PC-9 (cell line): ENCODE measurements at regions not wholly inside any gene's neighbourhood (a gene's known extent, or its start where the extent isn't known, plus 50 kb on each side); places are given as distances from the start of the nearest gene placed in this dataset.
A peak's percentile ranks its signal among the peaks of the same experiment; 100 is the strongest.

Experiments
- BruUV-seq: library from RNA; stranded (reverse); fragments of 400-500 nt; replicated peaks from 2 replicates; lab custom pipeline; 2021; lab: Mats Ljungman, UMichigan
- CTCF ChIA-PET: fragments of 300-600 bp; sonication (Branson Sonifier 250); formaldehyde crosslinking; loops from one replicate; lab custom pipeline; 2022; ENCODE audit warnings: antibody characterized with exemption; lab: Charles Lee
- POLR2A ChIA-PET: fragments of 300-600 bp; sonication (Branson Sonifier 250); formaldehyde crosslinking; loops from one replicate; lab custom pipeline; 2022; ENCODE audit warnings: antibody characterized with exemption; ENCODE audit not compliant: unreplicated experiment; lab: Charles Lee
- DNase-seq, 2 experiments: peaks; one replicate each; pipeline versions ENCODE4 v3.0.0 to v3.0.0-alpha.2; 2015 to 2022; ENCODE audit warnings: mixed read lengths in 1 of 2
- H2AFZ ChIP-seq: fragments of 200-600 bp; sonication (generic); 2 replicates; pipeline ENCODE4 v1.8.1; 2017; ENCODE audit warnings: antibody characterized with exemption
- H3F3A ChIP-seq: fragments of 200-600 bp; sonication (generic); 2 replicates; pipeline ENCODE4 v1.8.1; 2017; ENCODE audit warnings: antibody characterized with exemption, mild to moderate bottlenecking, low read depth; ENCODE audit not compliant: insufficient read depth
- H3K27ac ChIP-seq: fragments of 200-600 bp; sonication (generic); 2 replicates; pipeline ENCODE4 v1.6.1; 2016; ENCODE audit warnings: mixed run types
- H3K27me3 ChIP-seq: fragments of 200-600 bp; sonication (generic); 2 replicates; pipeline ENCODE4 v1.6.1; 2016; ENCODE audit warnings: low read depth, mixed run types; ENCODE audit not compliant: insufficient read depth
- H3K36me3 ChIP-seq: fragments of 200-600 bp; sonication (generic); 2 replicates; pipeline ENCODE4 v1.6.1; 2016; ENCODE audit warnings: low read depth, mixed run types
- H3K4me1 ChIP-seq: fragments of 200-600 bp; sonication (generic); replicated peaks from 2 replicates; pipeline ENCODE4 v1.6.1; 2016; ENCODE audit warnings: mixed run types; ENCODE audit not compliant: insufficient read depth
- H3K4me2 ChIP-seq: fragments of 200-600 bp; sonication (generic); 2 replicates; pipeline ENCODE4 v1.6.1; 2017; ENCODE audit warnings: mixed run types
- H3K4me3 ChIP-seq: fragments of 200-600 bp; sonication (generic); 2 replicates; pipeline ENCODE4 v1.6.1; 2016; ENCODE audit warnings: mixed run types
- H3K79me2 ChIP-seq: fragments of 200-600 bp; sonication (generic); 2 replicates; pipeline ENCODE4 v1.6.1; 2017; ENCODE audit warnings: low read depth, mixed run types
- H3K9me2 ChIP-seq: fragments of 200-600 bp; sonication (generic); 2 replicates; pipeline ENCODE4 v1.8.1; 2017; ENCODE audit warnings: mild to moderate bottlenecking; ENCODE audit not compliant: insufficient read depth
- H3K9me3 ChIP-seq: fragments of 200-600 bp; sonication (generic); 2 replicates; pipeline ENCODE4 v1.8.1; 2016; ENCODE audit warnings: low read depth; ENCODE audit not compliant: insufficient read depth
- H4K20me1 ChIP-seq: fragments of 200-600 bp; sonication (generic); 2 replicates; pipeline ENCODE4 v1.8.1; 2017; ENCODE audit not compliant: insufficient read depth
- EZH2 ChIP-seq: fragments of 200-600 bp; sonication (generic); IDR thresholded peaks from 2 replicates; pipeline ENCODE4 v1.8.0; 2017; ENCODE audit warnings: antibody characterized with exemption, low read depth
- intact Hi-C: fragments of 100-400 bp; cut with micrococcal nuclease; formaldehyde crosslinking; loops from one replicate; pipeline ENCODE4 v1.10.0; 2022; ENCODE audit not compliant: unreplicated experiment
- TF ChIP-seq, protein P1 (sequence below): fragments of 200-600 bp; sonication (generic); conservative IDR thresholded peaks from 2 replicates; pipeline ENCODE4 v1.6.1; 2017; ENCODE audit warnings: mixed run types, antibody characterized with exemption, mild to moderate bottlenecking, moderate library complexity

DNA sequence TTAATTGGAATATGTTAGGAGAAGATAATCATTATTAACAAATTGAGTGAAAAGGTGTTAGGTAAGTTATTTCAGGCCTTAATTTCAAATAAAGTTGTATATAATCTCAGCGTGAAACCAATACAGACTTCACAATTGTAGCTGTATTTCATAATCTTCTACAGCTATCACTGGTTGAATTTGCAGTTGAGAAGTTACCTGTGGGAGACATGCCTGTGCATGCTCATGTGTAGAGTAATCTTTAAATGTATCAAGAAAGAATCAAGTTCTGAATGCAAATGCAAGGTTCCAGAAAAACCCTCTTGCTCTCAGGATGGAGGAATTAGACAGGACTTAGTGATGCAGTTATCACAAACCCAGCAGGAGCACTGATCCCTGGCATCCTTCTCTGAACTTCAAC lies 938.4 kb upstream of the SLC10A2 start:
- H2AFZ ChIP-seq: 0 out of 2 replicates have a peak overlapping the region, but pooled peaks have one; percentile 25
- no peaks in the 10 kb centered on the region for H3K27me3 ChIP-seq
- H3K4me1 ChIP-seq: no peaks in the 10 kb centered on the region
- no peak overlapping the region for H3K4me3 ChIP-seq
- ChIA-PET CTCF (no interaction called here), POLR2A (no interaction called here)
- H3K4me2 ChIP-seq: no peak overlapping the region
- no peaks in the 10 kb centered on the region for H4K20me1 ChIP-seq
- no peak for DNase-seq
- no peaks in the 10 kb centered on the region for H3K79me2 ChIP-seq
- no peaks in the 10 kb centered on the region; the same call in 1 of the 2 replicates for H3K9me3 ChIP-seq
- no peaks in the 10 kb centered on the region for H3F3A ChIP-seq
- no peak overlapping the region for H3K27ac ChIP-seq
- TF ChIP-seq EZH2: no peak
- TF ChIP-seq, protein P1, sequence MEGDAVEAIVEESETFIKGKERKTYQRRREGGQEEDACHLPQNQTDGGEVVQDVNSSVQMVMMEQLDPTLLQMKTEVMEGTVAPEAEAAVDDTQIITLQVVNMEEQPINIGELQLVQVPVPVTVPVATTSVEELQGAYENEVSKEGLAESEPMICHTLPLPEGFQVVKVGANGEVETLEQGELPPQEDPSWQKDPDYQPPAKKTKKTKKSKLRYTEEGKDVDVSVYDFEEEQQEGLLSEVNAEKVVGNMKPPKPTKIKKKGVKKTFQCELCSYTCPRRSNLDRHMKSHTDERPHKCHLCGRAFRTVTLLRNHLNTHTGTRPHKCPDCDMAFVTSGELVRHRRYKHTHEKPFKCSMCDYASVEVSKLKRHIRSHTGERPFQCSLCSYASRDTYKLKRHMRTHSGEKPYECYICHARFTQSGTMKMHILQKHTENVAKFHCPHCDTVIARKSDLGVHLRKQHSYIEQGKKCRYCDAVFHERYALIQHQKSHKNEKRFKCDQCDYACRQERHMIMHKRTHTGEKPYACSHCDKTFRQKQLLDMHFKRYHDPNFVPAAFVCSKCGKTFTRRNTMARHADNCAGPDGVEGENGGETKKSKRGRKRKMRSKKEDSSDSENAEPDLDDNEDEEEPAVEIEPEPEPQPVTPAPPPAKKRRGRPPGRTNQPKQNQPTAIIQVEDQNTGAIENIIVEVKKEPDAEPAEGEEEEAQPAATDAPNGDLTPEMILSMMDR: no peak
- no TSS peak for BruUV-seq
- intact Hi-C loops: no loop called here
- H3K36me3 ChIP-seq: no peaks in the 10 kb centered on the region
- H3K9me2 ChIP-seq: no peaks in the 10 kb centered on the region

- CTCF ChIA-PET: no interaction called here
- H3K79me2 ChIP-seq: no peaks in the 10 kb centered on the region
- POLR2A ChIA-PET: no interaction called here
- no peaks in the 10 kb centered on the region for H4K20me1 ChIP-seq
- no TSS peak for BruUV-seq
- TF ChIP-seq, protein P1: no peak
- no peak for TF ChIP-seq EZH2
- DNase-seq: no peak
- no peaks in the 10 kb centered on the region; the same call in 1 of the 2 replicates for H3K9me3 ChIP-seq
- no peaks in the 10 kb centered on the region for H3F3A ChIP-seq
- no peak overlapping the region for H3K27ac ChIP-seq
- H2AFZ ChIP-seq: no peak overlapping the region
- no peak overlapping the region for H3K4me3 ChIP-seq
- H3K27me3 ChIP-seq: no peaks in the 10 kb centered on the region
- H3K36me3 ChIP-seq: no peaks in the 10 kb centered on the region
- intact Hi-C loops: no loop called here
- H3K9me2 ChIP-seq: no peaks in the 10 kb centered on the region
- no peaks in the 10 kb centered on the region for H3K4me1 ChIP-seq
- no peak overlapping the region for H3K4me2 ChIP-seq
Measured at GRCh38 chr13:104002216-104002615, 936.0 kb upstream of the SLC10A2 start.

DNA sequence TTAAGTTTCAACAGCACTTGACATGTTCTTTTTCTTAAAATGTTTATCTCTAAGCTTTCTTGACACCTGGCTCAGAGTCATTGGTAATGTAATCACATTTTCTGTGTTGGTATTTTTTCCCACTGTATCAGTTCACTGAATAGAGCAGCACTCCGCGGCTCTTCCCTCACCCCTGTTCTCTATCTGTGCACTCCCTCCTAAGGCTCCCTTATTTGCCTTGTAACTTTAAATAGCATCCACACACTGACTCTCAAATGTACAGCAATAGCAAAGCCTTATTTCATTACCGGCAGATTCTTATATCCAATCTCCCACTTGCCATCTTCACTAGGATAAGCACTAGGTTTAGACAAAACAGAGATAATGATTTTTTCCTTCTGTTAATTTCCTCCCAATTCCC lies 935.5 kb upstream of the SLC10A2 start:
- DNase-seq: no peak
- H4K20me1 ChIP-seq: no peaks in the 10 kb centered on the region
- no peaks in the 10 kb centered on the region for H3K9me2 ChIP-seq
- BruUV-seq: no TSS peak
- H3K9me3 ChIP-seq: no peaks in the 10 kb centered on the region; the same call in 1 of the 2 replicates
- no peaks in the 10 kb centered on the region for H3K79me2 ChIP-seq
- no peaks in the 10 kb centered on the region for H3K4me1 ChIP-seq
- H3K4me3 ChIP-seq: no peak overlapping the region
- no peaks in the 10 kb centered on the region for H3F3A ChIP-seq
- ChIA-PET POLR2A (no interaction called here), CTCF (no interaction called here)
- intact Hi-C loops: no loop called here
- no peak overlapping the region; the same call in 1 of the 2 replicates for H2AFZ ChIP-seq
- no peaks in the 10 kb centered on the region for H3K36me3 ChIP-seq
- H3K27ac ChIP-seq: no peak overlapping the region
- H3K4me2 ChIP-seq: no peak overlapping the region
- no peaks in the 10 kb centered on the region for H3K27me3 ChIP-seq
- TF ChIP-seq EZH2: no peak
- TF ChIP-seq, protein P1: no peak
